GM21447 (cell line): ENCODE measurements at regions not wholly inside any gene's neighbourhood (a gene's known extent, or its start where the extent isn't known, plus 50 kb on each side); places are given as distances from the start of the nearest gene placed in this dataset.
"Not testable (repeated sequence)": the region's sequence is repeated elsewhere in the genome, so short reads cannot be mapped to it uniquely, and the experiment has no call there.

ENCODE experiments used
- ATAC-seq: cut with Tn5 transposase; IDR thresholded peaks from one replicate; pipeline ENCODE4 v1.9.1; 2021; ENCODE audit not compliant: unreplicated experiment

GRCh38 chr17:64785011-64785421, 122.9 kb upstream of the SMURF2 start:
- no peak for ATAC-seq

- no peak for ATAC-seq
Measured at GRCh38 chr17:64784353-64785010, 122.4 kb upstream of the SMURF2 start.

GRCh38 chr17:64783556-64784352, 121.6 kb upstream of the SMURF2 start:
- no peak for ATAC-seq

DNA sequence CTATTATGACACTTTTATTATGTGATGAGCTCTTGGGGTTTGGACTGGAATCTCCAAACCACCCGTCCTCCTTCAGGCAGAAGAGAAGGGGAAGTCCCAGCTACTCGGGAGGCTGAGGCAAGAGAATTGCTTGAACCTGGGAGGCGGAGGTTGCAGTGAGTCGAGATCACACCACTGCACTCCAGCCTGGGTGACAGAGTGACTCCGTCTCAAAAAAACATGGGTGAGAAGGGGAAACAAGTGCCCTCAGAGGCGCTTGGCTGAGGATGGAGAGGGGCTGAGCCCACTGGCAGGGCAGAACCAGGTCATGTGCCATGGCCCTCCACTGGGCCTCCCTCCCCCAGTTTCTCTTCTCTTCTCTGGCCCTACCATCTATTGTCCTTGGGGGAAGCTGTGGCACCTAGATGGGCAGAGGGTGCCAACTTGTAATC, 120.9 kb upstream of the SMURF2 start:
- no peak for ATAC-seq

DNA sequence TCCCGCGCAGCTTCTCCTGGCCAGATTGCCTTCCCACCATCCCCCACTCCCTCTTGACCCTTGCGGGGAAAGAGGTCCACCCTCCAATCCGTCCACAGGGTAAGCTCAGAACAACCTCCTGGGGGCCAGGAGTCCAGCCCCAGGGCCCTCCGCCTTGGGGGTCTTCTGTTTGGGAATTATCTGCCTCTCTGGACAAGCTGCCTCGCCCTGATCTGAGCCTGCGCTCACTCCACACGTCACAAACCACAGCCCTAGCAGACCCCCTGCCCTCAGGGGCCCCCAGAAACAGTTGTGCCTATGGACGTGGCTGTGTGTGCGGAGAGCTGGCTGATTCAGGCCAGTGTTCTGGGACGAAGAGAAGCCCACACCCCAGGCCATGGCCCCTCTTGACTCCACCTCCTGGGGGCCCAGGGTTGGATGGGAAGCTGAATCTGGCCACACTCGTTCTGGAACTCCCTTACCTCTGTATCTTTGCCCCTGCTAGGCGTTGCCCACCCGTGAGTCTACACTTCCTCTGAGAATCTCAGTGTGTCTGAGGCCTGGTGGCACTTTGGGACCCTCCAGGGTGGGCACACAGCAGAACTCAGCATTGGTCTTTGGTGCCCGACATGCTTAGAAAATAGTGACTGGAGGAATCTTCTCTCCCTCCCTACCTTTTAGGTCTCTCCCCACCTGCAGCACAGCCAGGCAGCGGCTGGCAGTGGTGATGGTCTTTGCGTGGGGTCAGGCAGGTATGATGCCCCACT, 119.9 kb upstream of the SMURF2 start:
- no peak for ATAC-seq

GRCh38 chr17:64781014-64781756, 119.1 kb upstream of the SMURF2 start:
- no peak for ATAC-seq

DNA sequence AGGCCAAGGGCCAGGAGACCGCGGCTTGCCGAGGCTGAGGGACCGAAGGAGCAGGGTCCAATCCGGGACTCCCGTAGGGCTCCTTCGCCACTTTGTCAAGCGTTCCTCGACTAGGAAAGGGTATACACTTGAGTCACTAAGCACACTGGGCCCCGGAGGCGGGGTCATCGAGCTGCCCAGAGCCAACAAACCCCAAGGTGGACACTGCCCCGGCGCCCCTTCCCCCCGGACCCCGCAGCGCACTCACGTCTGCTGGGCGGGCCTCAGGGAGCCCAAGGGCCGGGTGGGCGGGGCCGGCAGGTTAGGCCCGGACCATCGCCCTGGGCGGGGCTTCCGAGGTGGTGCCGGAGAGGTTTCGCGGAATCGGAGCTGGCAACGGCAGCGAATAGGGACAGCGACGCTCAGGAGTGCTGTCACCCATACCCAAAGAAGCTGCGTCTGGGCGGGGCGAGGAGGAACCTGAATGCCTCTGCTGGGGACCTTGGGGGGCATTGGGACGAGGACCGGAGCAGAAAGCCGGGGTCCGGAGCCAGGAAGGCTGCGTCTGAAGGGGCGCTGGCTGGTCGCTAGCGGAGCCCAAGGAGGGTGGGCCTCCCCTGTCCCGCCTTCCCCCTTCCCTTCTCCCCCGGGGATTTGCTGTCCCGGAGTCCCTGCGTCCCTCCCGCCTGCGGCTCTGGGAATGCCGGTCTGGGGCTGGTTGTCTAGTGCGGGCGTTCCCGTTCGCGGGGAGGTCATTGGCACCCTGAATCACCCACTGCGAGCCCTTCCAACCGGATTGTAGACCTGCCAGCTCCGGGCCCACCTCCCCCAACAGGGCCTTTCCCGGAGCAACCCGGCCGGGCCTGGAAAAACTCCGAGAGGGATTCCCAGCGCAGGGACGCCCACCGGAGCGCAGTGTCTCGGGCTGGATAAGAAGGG, 118.2 kb upstream of the SMURF2 start:
- ATAC-seq: no peak

GRCh38 chr17:64779376-64780095, 117.4 kb upstream of the SMURF2 start:
- ATAC-seq: no peak

DNA sequence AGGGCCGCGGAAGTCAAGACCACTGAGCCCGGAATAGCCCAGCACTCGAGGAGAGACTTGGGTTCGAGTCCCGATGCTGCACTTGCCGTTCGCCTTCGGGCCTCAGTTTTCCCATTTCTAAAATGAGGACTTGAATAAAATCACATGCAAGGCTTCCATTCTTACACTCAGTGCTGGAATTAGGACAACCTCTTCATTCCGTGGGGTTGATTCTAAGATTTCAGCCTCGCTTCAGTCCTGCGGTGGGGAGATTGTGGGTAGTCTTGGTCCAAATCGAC, 116.9 kb upstream of the SMURF2 start:
- ATAC-seq: not testable (repeated sequence)

GRCh38 chr17:64778240-64779097, 116.4 kb upstream of the SMURF2 start:
- ATAC-seq: no peak

GRCh38 chr17:64777415-64778239, 115.5 kb upstream of the SMURF2 start:
- ATAC-seq: no peak

- peak; percentile 50 for ATAC-seq
Measured at GRCh38 chr17:64776720-64777414, 114.8 kb upstream of the SMURF2 start.

- no peak for ATAC-seq
Measured at GRCh38 chr17:64775701-64776570, 113.8 kb upstream of the SMURF2 start.

DNA sequence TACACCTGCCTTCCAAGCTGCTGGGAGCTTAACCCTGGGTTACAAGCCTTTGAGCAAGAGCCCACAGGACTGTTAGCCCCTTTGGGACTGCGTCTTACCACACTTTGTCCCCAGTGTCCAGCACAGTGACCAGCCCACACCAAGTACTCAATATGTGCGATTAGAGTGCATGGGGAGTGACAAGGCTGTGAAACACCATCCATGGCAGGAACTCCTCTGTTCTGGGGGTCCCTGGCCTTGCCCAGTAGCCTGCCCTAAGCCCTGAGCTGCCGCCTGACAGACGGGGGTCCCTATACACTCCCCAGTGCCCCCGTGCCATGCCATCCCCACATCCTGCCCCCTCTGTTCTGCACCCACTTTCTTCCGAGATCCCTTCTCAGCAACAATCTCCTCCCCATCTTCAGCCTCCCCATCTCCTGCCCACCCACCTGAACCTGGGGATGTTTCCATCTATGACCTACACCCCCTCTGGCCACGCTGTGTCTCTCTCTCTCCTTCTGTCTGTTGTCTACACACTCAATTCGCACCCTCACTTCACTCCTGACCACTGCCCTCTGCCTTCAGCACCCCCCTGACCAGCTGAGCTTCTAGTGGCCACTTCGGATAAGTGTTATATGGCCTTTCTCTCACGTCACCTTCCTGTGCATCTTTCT, 112.9 kb upstream of the SMURF2 start:
- no peak for ATAC-seq

DNA sequence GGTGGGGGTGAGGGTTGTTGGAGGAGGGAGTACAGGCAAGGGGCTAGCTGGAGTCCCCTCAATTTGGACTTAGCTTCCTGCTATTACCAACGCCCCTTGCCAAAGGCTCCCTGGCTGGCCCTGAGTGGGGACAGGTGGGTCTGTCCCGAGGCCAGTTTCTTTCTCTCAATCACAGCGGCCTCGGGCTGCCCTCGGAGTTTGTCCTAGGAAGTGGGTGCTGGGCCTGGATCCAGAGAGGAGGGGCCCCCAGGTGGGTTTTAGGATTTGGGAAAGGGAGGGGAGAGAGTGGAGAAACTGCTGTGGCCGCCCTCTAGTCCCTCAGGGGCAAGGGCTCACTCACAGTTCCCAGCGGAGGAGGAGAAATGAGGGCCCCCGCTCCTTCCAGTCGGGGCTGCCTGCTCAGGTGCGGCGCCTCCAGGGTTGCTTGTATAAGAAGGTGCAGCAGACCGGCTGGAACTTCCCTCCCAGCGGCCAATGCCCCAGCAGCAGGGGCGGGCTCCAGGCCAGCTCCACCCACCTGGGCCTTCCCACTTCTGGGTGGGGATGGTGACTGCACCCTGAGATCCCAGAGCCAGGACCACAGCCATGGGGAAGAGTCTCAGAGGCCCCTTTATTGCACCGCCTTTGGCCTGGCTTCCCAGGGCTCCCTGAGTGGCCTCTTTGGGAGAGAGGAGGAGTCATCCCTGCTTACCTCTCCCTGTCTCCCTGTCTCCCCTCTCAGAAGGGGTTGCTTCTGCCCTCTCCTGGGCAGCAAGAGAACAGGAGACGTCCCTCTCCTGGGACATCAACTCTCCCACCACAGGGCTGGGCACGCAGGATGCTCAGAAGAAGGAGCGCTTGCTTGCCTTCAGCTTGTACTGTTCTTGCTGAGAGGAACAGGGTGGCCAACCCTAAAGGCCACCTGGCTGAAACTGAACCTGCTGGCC, 112.0 kb upstream of the SMURF2 start:
- no peak for ATAC-seq
